ENCODE measurements at regions not wholly inside any gene's neighbourhood (a gene's known extent, or its start where the extent isn't known, plus 50 kb on each side); places are given as distances from the start of the nearest gene placed in this dataset.
A peak's percentile ranks its signal among the peaks of the same experiment; 100 is the strongest.
"Not testable (repeated sequence)": the region's sequence is repeated elsewhere in the genome, so short reads cannot be mapped to it uniquely, and the experiment has no call there.

GRCh38 chr21:35473496-35473895, 424.4 kb upstream of the RUNX1 start:
- no peak for DNase-seq (ENCODE audit: low read depth, low spot score)

- DNase-seq (ENCODE audit: low read depth, low spot score), result no peak
Measured at GRCh38 chr21:35470522-35470921, 421.4 kb upstream of the RUNX1 start.

GRCh38 chr21:35469498-35469897, 420.4 kb upstream of the RUNX1 start:
- peak; percentile 24 for DNase-seq (ENCODE audit: low read depth, low spot score)

GRCh38 chr21:35468991-35469390, 419.9 kb upstream of the RUNX1 start:
- DNase-seq (ENCODE audit: low read depth, low spot score), result no peak

GRCh38 chr21:35467566-35467965, 418.5 kb upstream of the RUNX1 start:
- no peak for DNase-seq (ENCODE audit: low read depth, low spot score)

- not testable (repeated sequence) for DNase-seq (ENCODE audit: low read depth, low spot score)
Measured at GRCh38 chr21:35466681-35467080, 417.6 kb upstream of the RUNX1 start.

- no peak for DNase-seq (ENCODE audit: low read depth, low spot score)
Measured at GRCh38 chr21:35465741-35466140, 416.6 kb upstream of the RUNX1 start.

- DNase-seq (ENCODE audit: low read depth, low spot score), result no peak
Measured at GRCh38 chr21:35461700-35462099, 412.6 kb upstream of the RUNX1 start.

- no peak for DNase-seq (ENCODE audit: low read depth, low spot score)
Measured at GRCh38 chr21:35460441-35460840, 411.3 kb upstream of the RUNX1 start.

GRCh38 chr21:35458405-35458804, 409.3 kb upstream of the RUNX1 start:
- no peak for DNase-seq (ENCODE audit: low read depth, low spot score)

- no peak for DNase-seq (ENCODE audit: low read depth, low spot score)
Measured at GRCh38 chr21:35457097-35457804, 408.1 kb upstream of the RUNX1 start.

GRCh38 chr21:35451276-35451675, 402.2 kb upstream of the RUNX1 start:
- no peak for DNase-seq (ENCODE audit: low read depth, low spot score)

- DNase-seq (ENCODE audit: low read depth, low spot score), result no peak
Measured at GRCh38 chr21:35450830-35451229, 401.7 kb upstream of the RUNX1 start.

- DNase-seq (ENCODE audit: low read depth, low spot score), result no peak
Measured at GRCh38 chr21:35449846-35450245, 400.7 kb upstream of the RUNX1 start.

GRCh38 chr21:35448876-35449599, 399.9 kb upstream of the RUNX1 start:
- DNase-seq (ENCODE audit: low read depth, low spot score), result no peak

- DNase-seq (ENCODE audit: low read depth, low spot score), result no peak
Measured at GRCh38 chr21:35444391-35444790, 395.3 kb upstream of the RUNX1 start.

- DNase-seq (ENCODE audit: low read depth, low spot score), result no peak
Measured at GRCh38 chr21:35441868-35442582, 392.9 kb upstream of the RUNX1 start.

GRCh38 chr21:35438643-35439404, 389.7 kb upstream of the RUNX1 start:
- peak; percentile 5 for DNase-seq (ENCODE audit: low read depth, low spot score)

GRCh38 chr21:35437941-35438340, 388.8 kb upstream of the RUNX1 start:
- no peak for DNase-seq (ENCODE audit: low read depth, low spot score)

GRCh38 chr21:35436899-35437298, 387.8 kb upstream of the RUNX1 start:
- DNase-seq (ENCODE audit: low read depth, low spot score), result no peak

GRCh38 chr21:35432601-35433000, 383.5 kb upstream of the RUNX1 start:
- not testable (repeated sequence) for DNase-seq (ENCODE audit: low read depth, low spot score)

- DNase-seq (ENCODE audit: low read depth, low spot score), result no peak
Measured at GRCh38 chr21:35430260-35430659, 381.2 kb upstream of the RUNX1 start.

Data from astrocyte of the hippocampus (primary cell).